ENCODE measurements at regions not wholly inside any gene's neighbourhood (a gene's known extent, or its start where the extent isn't known, plus 50 kb on each side); places are given as distances from the start of the nearest gene placed in this dataset.

DNA sequence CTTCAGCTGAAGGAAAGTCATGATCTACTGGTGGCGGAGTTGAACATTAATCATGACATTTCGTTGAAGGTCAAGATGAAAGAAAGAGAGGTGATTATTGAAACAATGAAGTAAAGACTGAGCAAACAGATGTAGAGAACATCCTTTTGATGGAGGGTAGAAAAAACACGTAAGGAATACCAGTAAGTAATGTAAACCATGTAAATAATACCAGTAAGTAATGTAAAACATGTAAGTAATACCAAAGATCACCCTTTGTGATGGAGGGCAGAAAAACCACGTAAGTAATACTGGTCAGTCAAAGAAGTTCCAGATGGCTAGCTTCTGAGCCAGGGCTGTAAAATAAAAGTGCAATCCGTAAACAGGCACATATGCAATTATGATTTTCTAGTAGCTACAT, 1387.7 kb downstream of the SUCLG1 start:
- H3K4me1 Mint-ChIP-seq (ENCODE audit: unreplicated experiment), result peaks cover 9% of the 10 kb centered on the region
- no peak overlapping the region for H3K27ac Mint-ChIP-seq
- H3K36me3 Mint-ChIP-seq, result no peaks in the 10 kb centered on the region
- H3K4me3 Mint-ChIP-seq, result no peak overlapping the region
- DNase-seq (ENCODE audit: extremely low spot score, unreplicated experiment), result no peak
- H3K9me3 Mint-ChIP-seq, result no peaks in the 10 kb centered on the region
- no peak for TF ChIP-seq CTCF (conservative IDR thresholded peaks at IDR 0.05)
- H3K27me3 Mint-ChIP-seq, result peaks cover 3% of the 10 kb centered on the region

GRCh38 chr2:83069724-83070123, 1389.4 kb downstream of the SUCLG1 start:
- DNase-seq (ENCODE audit: extremely low spot score, unreplicated experiment), result no peak
- peaks cover 9% of the 10 kb centered on the region for H3K4me1 Mint-ChIP-seq (ENCODE audit: unreplicated experiment)
- no peak overlapping the region for H3K4me3 Mint-ChIP-seq
- no peak overlapping the region for H3K27ac Mint-ChIP-seq
- H3K36me3 Mint-ChIP-seq, result no peaks in the 10 kb centered on the region
- TF ChIP-seq CTCF (conservative IDR thresholded peaks at IDR 0.05), result no peak
- peaks cover under 1% of the 10 kb centered on the region for H3K27me3 Mint-ChIP-seq
- no peaks in the 10 kb centered on the region for H3K9me3 Mint-ChIP-seq

- Mint-ChIP-seq H3K27me3 (no peaks in the 10 kb centered on the region), H3K36me3 (no peaks in the 10 kb centered on the region), H3K27ac (no peak overlapping the region), H3K4me1 (ENCODE audit: unreplicated experiment) (peaks cover 9% of the 10 kb centered on the region), H3K9me3 (no peaks in the 10 kb centered on the region), H3K4me3 (no peak overlapping the region)
- TF ChIP-seq CTCF (conservative IDR thresholded peaks at IDR 0.05), result no peak
- DNase-seq (ENCODE audit: extremely low spot score, unreplicated experiment), result no peak
Observed at GRCh38 chr2:83068714-83069113, 1390.4 kb downstream of the SUCLG1 start.

DNA sequence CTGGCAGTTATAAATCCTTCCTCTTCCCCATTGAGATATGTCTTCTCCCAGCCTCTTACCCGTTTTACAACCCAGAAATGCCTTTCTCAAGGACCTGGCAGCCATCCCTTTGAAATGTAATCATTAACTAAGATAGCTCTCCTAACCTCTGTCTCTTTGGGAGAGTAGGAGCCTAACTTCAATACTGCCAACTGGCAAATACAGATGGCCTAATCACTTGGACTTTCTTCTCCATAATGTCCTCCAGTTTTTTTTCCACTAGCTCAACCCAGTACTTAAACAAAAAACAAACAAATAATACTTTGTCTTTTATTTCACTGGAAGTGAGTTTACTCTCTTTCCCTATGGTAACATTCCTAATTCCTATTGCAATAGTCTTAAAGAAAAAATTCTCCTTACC, 1391.1 kb downstream of the SUCLG1 start:
- Mint-ChIP-seq H3K9me3 (no peaks in the 10 kb centered on the region), H3K27me3 (no peaks in the 10 kb centered on the region), H3K4me3 (no peak overlapping the region), H3K27ac (no peak overlapping the region), H3K36me3 (no peaks in the 10 kb centered on the region), H3K4me1 (ENCODE audit: unreplicated experiment) (peaks cover 9% of the 10 kb centered on the region)
- DNase-seq (ENCODE audit: extremely low spot score, unreplicated experiment), result no peak
- no peak for TF ChIP-seq CTCF (conservative IDR thresholded peaks at IDR 0.05)

DNA sequence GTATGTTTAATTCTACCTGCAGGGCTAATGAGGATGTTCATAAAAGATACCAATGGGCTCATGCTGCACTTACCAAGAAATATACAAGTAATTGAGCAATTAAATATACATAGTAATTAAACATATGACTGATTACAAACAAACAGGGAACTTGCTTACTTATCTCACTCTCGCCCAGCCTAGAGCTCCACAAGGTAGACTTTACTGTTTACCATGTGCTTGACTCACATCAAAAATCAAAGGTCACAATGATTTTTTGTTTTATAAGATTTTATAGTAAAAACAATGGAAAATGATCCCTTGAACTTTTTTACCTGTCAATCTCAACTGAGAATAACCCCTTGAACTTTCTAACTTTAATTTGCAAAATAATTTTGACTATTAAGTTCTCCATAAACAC, 1395.1 kb downstream of the SUCLG1 start:
- no peak overlapping the region for H3K27ac Mint-ChIP-seq
- H3K36me3 Mint-ChIP-seq, result no peaks in the 10 kb centered on the region
- no peak overlapping the region for H3K4me3 Mint-ChIP-seq
- no peak for DNase-seq (ENCODE audit: extremely low spot score, unreplicated experiment)
- peaks cover 4% of the 10 kb centered on the region for H3K4me1 Mint-ChIP-seq (ENCODE audit: unreplicated experiment)
- H3K9me3 Mint-ChIP-seq, result no peaks in the 10 kb centered on the region
- H3K27me3 Mint-ChIP-seq, result no peaks in the 10 kb centered on the region
- no peak for TF ChIP-seq CTCF (conservative IDR thresholded peaks at IDR 0.05)

DNA sequence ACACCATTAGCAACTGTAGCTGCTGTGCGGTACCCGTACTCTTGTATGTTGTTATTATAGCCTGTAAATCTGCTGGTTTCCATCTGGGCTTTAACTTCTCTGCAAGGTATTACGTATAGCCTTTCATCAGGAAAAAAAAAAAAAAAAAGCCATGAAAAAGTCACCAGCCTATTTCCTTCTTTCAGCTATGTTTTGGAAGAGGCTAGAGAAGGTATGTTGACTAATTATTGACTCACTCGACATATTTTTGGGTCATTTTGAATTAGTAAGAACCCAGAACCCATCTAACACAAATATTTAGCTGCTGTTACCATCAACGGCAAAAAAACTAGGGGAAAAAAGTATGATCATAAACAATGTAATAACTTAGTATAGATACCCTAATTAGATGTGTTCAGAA, 1395.6 kb downstream of the SUCLG1 start:
- H3K27me3 Mint-ChIP-seq, result no peaks in the 10 kb centered on the region
- H3K27ac Mint-ChIP-seq, result no peak overlapping the region
- no peaks in the 10 kb centered on the region for H3K36me3 Mint-ChIP-seq
- no peak overlapping the region for H3K4me3 Mint-ChIP-seq
- H3K4me1 Mint-ChIP-seq (ENCODE audit: unreplicated experiment), result peaks cover 4% of the 10 kb centered on the region
- TF ChIP-seq CTCF (conservative IDR thresholded peaks at IDR 0.05), result no peak
- no peaks in the 10 kb centered on the region for H3K9me3 Mint-ChIP-seq
- DNase-seq (ENCODE audit: extremely low spot score, unreplicated experiment), result no peak
